Stomach (tissue), 4 donors: ENCODE measurements at regions not wholly inside any gene's neighbourhood (a gene's known extent, or its start where the extent isn't known, plus 50 kb on each side); places are given as distances from the start of the nearest gene placed in this dataset.

Experiments used
- CTCF ChIP-seq, 7 experiments: fragments of 450-650 bp in 4 of 7; fragments of 200-600 bp in 3 of 7; sonication (generic) in 3 of 7; IDR thresholded peaks; one replicate each; pipeline ENCODE4 v1.5.1; 2016 to 2019; ENCODE audit warnings: antibody characterized with exemption in 7 of 7, control low read depth in 2 of 7, mild to moderate bottlenecking in 1 of 7
- POLR2A ChIP-seq, 4 donors: fragments of 450-650 bp; IDR thresholded peaks; one replicate each; pipeline ENCODE4 v1.6.1; 2016; ENCODE audit warnings: antibody characterized with exemption in 4 of 4, control low read depth in 2 of 4, mild to moderate bottlenecking in 1 of 4, moderate library complexity in 1 of 4
- POLR2AphosphoS5 ChIP-seq, 3 donors: sonication (generic); formaldehyde crosslinking; IDR thresholded peaks; one replicate each; pipeline ENCODE4 v1.6.1; 2016; ENCODE audit warnings: antibody characterized with exemption in 3 of 3

- no peak for TF ChIP-seq CTCF (IDR thresholded peaks at IDR 0.05)
- no peak for TF ChIP-seq POLR2AphosphoS5 (IDR thresholded peaks at IDR 0.05)
- TF ChIP-seq POLR2A (IDR thresholded peaks at IDR 0.05) = no peak
These were observed 145.2 kb downstream of the VGLL3 start for GRCh38 chr3:86845726-86846125.
